Prostate gland (tissue), 2 donors: ENCODE measurements at regions not wholly inside any gene's neighbourhood (a gene's known extent, or its start where the extent isn't known, plus 50 kb on each side); places are given as distances from the start of the nearest gene placed in this dataset.

Experiments used
- DNase-seq: peaks from one replicate; pipeline ENCODE4 v3.0.0-alpha.2; 2019; ENCODE audit warnings: low spot score
- H3K27ac ChIP-seq, 2 donors: fragments of 200-600 bp; sonication (generic); 2 replicates each; pipeline ENCODE4 v1.5.1; 2017 to 2019
- H3K27me3 ChIP-seq: fragments of 200-600 bp; sonication (generic); replicated peaks from 2 replicates; pipeline ENCODE4 v1.5.1; 2019; ENCODE audit not compliant: insufficient read depth
- H3K36me3 ChIP-seq, 2 donors: fragments of 200-600 bp; sonication (generic); 1 replicate in 1 of 2; 2 replicates in 1 of 2; pipeline versions ENCODE4 v1.5.1 to v1.8.1; 2017 to 2019
- H3K4me1 ChIP-seq: fragments of 200-600 bp; sonication (generic); replicated peaks from 2 replicates; pipeline ENCODE4 v1.5.1; 2019
- H3K4me3 ChIP-seq, 2 donors: fragments of 200-600 bp; sonication (generic); 2 replicates each; pipeline ENCODE4 v1.5.1; 2017 to 2019
- H3K9me3 ChIP-seq: fragments of 200-600 bp; sonication (generic); 2 replicates; pipeline ENCODE4 v1.5.1; 2017
- CTCF ChIP-seq, 4 experiments: fragments of 200-600 bp in 2 of 4; fragments of 450-650 bp in 2 of 4; sonication (generic) in 2 of 4; IDR thresholded peaks; 1 replicate in 3 of 4; 2 replicates in 1 of 4; pipeline ENCODE4 v1.5.1; 2016 to 2019; ENCODE audit warnings: antibody characterized with exemption in 4 of 4, mild to moderate bottlenecking in 2 of 4, moderate library complexity in 2 of 4
- POLR2A ChIP-seq: fragments of 450-650 bp; IDR thresholded peaks from one replicate; pipeline ENCODE4 v1.6.1; 2016; ENCODE audit warnings: antibody characterized with exemption, mild to moderate bottlenecking
- POLR2AphosphoS5 ChIP-seq: sonication (generic); formaldehyde crosslinking; IDR thresholded peaks from one replicate; pipeline ENCODE4 v1.6.1; 2017; ENCODE audit warnings: antibody characterized with exemption
- WGBS: methylation state at CpG from one replicate; pipeline ENCODE4 v1.1.5; 2018; 5-methylcytosine and 5-hydroxymethylcytosine counted together
- intact Hi-C: fragments of 100-400 bp; cut with DNase I; formaldehyde crosslinking; loops from one replicate; pipeline ENCODE4 v1.14.2; 2022

- intact Hi-C loops = no loop called here
- no peak overlapping the region for H3K27ac ChIP-seq
- no peaks in the 10 kb centered on the region for H3K9me3 ChIP-seq
- H3K4me1 ChIP-seq = no peaks in the 10 kb centered on the region
- no peak overlapping the region for H3K4me3 ChIP-seq
- H3K27me3 ChIP-seq = no peaks in the 10 kb centered on the region
- 47% methylated on average over 3 of the region's 3 CpGs for WGBS
- TF ChIP-seq POLR2AphosphoS5 (no peak), POLR2A (no peak), CTCF (IDR thresholded peaks at IDR 0.05) (no peak)
- DNase-seq = no peak
- H3K36me3 ChIP-seq = no peaks in the 10 kb centered on the region
Measured at GRCh38 chr7:77467408-77467807, 51.3 kb upstream of the GSAP start.

GRCh38 chr7:77466450-77466849 lies 50.3 kb upstream of the GSAP start:
- no peak overlapping the region for H3K4me3 ChIP-seq
- TF ChIP-seq POLR2A (no peak), POLR2AphosphoS5 (no peak), CTCF (IDR thresholded peaks at IDR 0.05) (no peak)
- intact Hi-C loops = no loop called here
- WGBS = 85% methylated on average over 1 of the region's 1 CpG
- H3K27me3 ChIP-seq = no peaks in the 10 kb centered on the region
- H3K36me3 ChIP-seq = no peaks in the 10 kb centered on the region
- no peak for DNase-seq
- H3K4me1 ChIP-seq = no peaks in the 10 kb centered on the region
- H3K27ac ChIP-seq = no peak overlapping the region
- no peaks in the 10 kb centered on the region for H3K9me3 ChIP-seq
